ENCODE measurements at regions not wholly inside any gene's neighbourhood (a gene's known extent, or its start where the extent isn't known, plus 50 kb on each side); places are given as distances from the start of the nearest gene placed in this dataset.

DNA sequence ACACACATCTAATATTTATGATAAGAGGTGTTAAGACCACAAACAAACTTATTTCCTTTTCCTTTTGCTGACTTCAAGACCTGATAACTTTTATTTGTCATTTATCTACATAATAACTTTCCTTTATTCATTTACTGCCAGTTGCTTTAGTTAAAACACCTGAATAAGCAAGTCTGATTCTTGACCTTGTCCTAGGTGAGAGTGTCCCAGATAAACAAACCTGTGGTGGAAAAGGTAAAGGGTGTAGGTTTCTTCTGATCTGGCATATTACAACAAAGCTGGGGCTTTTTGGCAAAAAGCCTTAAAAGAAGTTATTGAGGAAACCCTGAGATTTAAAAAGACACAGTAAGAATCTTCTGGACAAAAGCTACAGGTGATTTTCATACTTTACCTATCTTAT, 191.5 kb downstream of the ZBBX start:
- intact Hi-C loops (cut with DNase I; ENCODE audit: low total_unique reads): no loop called here
- no peaks in the 10 kb centered on the region for H3K36me3 ChIP-seq
- no peaks in the 10 kb centered on the region for H3K27me3 ChIP-seq
- no peak overlapping the region for H3K4me3 ChIP-seq
- no peak for TF ChIP-seq CTCF (IDR thresholded peaks at IDR 0.05)
- no peaks in the 10 kb centered on the region for H3K4me1 ChIP-seq
- DNase-seq: no peak
- H3K9me3 ChIP-seq: peaks cover 0 to 2% (median 0%) of the 10 kb centered on the region in 3 donors
- no peak overlapping the region for H3K27ac ChIP-seq

DNA sequence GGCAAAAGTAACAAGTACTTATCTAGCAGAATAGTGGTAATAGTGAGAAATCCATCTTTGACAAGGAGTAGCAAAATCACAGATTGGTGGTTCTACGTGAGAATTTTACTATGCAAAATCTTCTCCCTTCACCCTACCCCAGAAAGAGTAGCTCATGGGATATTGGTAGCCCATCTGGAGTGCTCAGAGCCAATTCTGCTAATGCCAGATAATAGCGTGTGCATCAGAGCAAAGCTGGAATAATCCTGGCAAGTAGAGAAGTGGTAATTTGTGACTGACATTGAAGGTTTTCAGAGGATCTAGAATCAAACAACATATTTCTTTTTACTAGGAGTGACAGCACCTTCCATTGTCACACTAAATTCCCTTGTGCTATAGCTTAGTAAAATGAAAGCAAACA, 192.9 kb downstream of the ZBBX start:
- intact Hi-C loops (cut with DNase I; ENCODE audit: low total_unique reads): no loop called here
- H3K36me3 ChIP-seq: no peaks in the 10 kb centered on the region
- no peak for TF ChIP-seq CTCF (IDR thresholded peaks at IDR 0.05)
- H3K27me3 ChIP-seq: no peaks in the 10 kb centered on the region
- H3K4me1 ChIP-seq: no peaks in the 10 kb centered on the region
- peaks cover 0 to 2% (median 0%) of the 10 kb centered on the region in 3 donors for H3K9me3 ChIP-seq
- DNase-seq: no peak
- no peak overlapping the region for H3K27ac ChIP-seq
- no peak overlapping the region for H3K4me3 ChIP-seq

DNA sequence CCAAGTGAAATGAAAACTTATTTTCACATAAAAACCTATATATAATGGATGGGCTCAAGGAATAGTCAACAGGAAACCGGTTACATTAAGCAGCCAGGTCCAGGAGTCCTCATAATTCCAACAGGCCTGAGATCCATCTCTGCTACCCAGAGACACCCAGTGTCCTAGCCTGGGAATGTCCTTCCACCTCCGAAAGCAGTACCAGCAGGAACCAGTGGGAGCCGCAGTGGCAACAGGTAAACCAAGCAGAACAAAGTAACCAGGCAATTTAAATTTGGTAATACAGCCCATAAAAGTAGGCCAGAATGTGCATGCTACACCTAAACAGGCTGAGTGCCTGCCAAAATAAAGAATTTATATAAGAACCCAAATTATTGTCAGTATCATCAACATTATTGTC, 195.6 kb downstream of the ZBBX start:
- H3K36me3 ChIP-seq: no peaks in the 10 kb centered on the region
- H3K27ac ChIP-seq: no peak overlapping the region
- no peaks in the 10 kb centered on the region for H3K27me3 ChIP-seq
- DNase-seq: no peak
- no peaks in the 10 kb centered on the region for H3K4me1 ChIP-seq
- H3K9me3 ChIP-seq: no peaks in the 10 kb centered on the region
- H3K4me3 ChIP-seq: no peak overlapping the region
- intact Hi-C loops (cut with DNase I; ENCODE audit: low total_unique reads): no loop called here
- no peak for TF ChIP-seq CTCF (IDR thresholded peaks at IDR 0.05)

- H3K9me3 ChIP-seq: no peaks in the 10 kb centered on the region
- TF ChIP-seq CTCF (IDR thresholded peaks at IDR 0.05): no peak
- no peak overlapping the region for H3K4me3 ChIP-seq
- H3K27ac ChIP-seq: no peak overlapping the region
- DNase-seq: no peak
- no peaks in the 10 kb centered on the region for H3K36me3 ChIP-seq
- no peaks in the 10 kb centered on the region for H3K4me1 ChIP-seq
- no peaks in the 10 kb centered on the region for H3K27me3 ChIP-seq
- intact Hi-C loops (cut with DNase I; ENCODE audit: low total_unique reads): no loop called here
These were observed 207.7 kb downstream of the ZBBX start for GRCh38 chr3:167172377-167172776.

DNA sequence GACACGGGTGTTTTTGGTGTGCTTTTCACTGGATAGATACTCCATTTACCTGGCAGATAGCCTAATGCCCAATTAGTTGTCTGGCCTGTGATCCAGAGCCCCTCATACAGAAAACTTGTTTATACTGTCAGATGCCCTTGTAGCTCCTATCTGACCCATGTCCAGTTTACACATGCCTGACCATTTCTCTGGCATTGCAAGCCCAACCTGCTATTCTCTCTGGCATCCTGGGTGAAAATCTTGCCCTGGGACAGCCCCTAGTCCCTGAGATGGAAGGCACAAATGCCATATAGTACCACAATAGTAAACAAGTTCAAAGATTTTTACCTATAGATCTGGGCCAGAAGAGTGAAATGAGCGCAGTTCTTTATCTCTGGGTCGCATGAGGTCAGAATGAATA, 212.6 kb downstream of the ZBBX start:
- H3K9me3 ChIP-seq: no peaks in the 10 kb centered on the region
- H3K4me3 ChIP-seq: no peak overlapping the region
- no peak for DNase-seq
- H3K36me3 ChIP-seq: no peaks in the 10 kb centered on the region
- no peak for TF ChIP-seq CTCF (IDR thresholded peaks at IDR 0.05)
- H3K27me3 ChIP-seq: no peaks in the 10 kb centered on the region
- H3K4me1 ChIP-seq: no peaks in the 10 kb centered on the region
- intact Hi-C loops (cut with DNase I; ENCODE audit: low total_unique reads): no loop called here
- no peak overlapping the region for H3K27ac ChIP-seq

DNA sequence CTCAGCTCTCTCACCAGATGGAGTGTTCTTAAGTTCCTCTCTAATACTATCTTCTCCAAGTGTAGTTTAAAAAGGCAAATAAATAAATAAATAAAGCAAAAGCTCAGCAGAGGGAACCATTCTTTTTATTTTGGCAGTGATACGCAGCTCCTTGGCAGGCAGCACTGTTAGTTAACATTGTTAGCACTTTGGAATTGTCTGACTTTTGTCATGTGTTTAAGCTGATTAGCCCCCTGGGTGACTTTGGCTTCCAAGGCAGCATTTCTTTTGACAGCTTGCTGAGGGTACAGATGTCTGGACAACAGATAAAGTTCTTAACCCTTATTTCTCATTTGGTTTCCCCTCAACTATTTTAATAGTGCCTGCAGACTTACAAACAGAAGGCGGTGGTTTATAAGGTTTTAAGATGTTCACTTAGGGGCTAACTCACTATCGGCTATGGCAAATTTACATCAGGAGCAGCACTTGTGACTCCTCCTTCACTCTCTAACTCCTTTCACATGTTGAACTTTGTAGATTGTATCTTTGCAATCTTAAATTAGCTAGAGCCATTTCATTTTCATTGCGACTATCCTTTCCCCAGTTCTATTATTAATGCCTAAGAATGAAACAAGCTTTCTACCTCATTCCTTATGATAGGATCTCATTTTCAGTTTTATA, 213.4 kb downstream of the ZBBX start:
- no peak overlapping the region for H3K27ac ChIP-seq
- intact Hi-C loops (cut with DNase I; ENCODE audit: low total_unique reads): no loop called here
- no peaks in the 10 kb centered on the region for H3K9me3 ChIP-seq
- H3K4me3 ChIP-seq: no peak overlapping the region
- no peaks in the 10 kb centered on the region for H3K4me1 ChIP-seq
- no peaks in the 10 kb centered on the region for H3K36me3 ChIP-seq
- H3K27me3 ChIP-seq: no peaks in the 10 kb centered on the region
- TF ChIP-seq CTCF (IDR thresholded peaks at IDR 0.05): no peak
- DNase-seq: no peak

Measured in tibial artery (tissue), 4 donors.